OCI-LY1 (cell line): ENCODE measurements at regions not wholly inside any gene's neighbourhood (a gene's known extent, or its start where the extent isn't known, plus 50 kb on each side); places are given as distances from the start of the nearest gene placed in this dataset.
A peak's percentile ranks its signal among the peaks of the same experiment; 100 is the strongest.

Source experiments
- H2AFZ ChIP-seq: fragments of 200-600 bp; sonication (generic), shearing (Covaris generic); 2 replicates; pipeline ENCODE4 v1.6.0; 2014; ENCODE audit warnings: antibody characterized with exemption, mild to moderate bottlenecking, low read length
- H3F3A ChIP-seq: fragments of 200-600 bp; sonication (generic), shearing (Covaris generic); 2 replicates; pipeline ENCODE4 v1.6.0; 2014; ENCODE audit warnings: mild to moderate bottlenecking, antibody characterized with exemption, low read length, moderate library complexity; ENCODE audit not compliant: insufficient read depth
- H3K27ac ChIP-seq: fragments of 200-600 bp; sonication (generic); 2 replicates; pipeline ENCODE4 v1.5.1; 2014; ENCODE audit warnings: low read length, mixed run types, mild to moderate bottlenecking, low read depth; ENCODE audit not compliant: poor library complexity, severe bottlenecking
- H3K27me3 ChIP-seq: fragments of 200-600 bp; sonication (generic); 2 replicates; pipeline ENCODE4 v1.6.0; 2014; ENCODE audit warnings: antibody characterized with exemption, mild to moderate bottlenecking, low read length, moderate library complexity; ENCODE audit not compliant: insufficient read depth
- H3K36me3 ChIP-seq: fragments of 200-600 bp; sonication (generic); 2 replicates; pipeline ENCODE4 v1.6.1; 2014; ENCODE audit warnings: mild to moderate bottlenecking, antibody characterized with exemption, low read length, moderate library complexity, mixed read lengths; ENCODE audit not compliant: insufficient read depth
- H3K4me1 ChIP-seq: fragments of 200-600 bp; sonication (generic); 2 replicates; pipeline ENCODE4 v1.5.1; 2014; ENCODE audit warnings: mild to moderate bottlenecking, low read length, moderate library complexity; ENCODE audit not compliant: insufficient read depth, severe bottlenecking
- H3K4me2 ChIP-seq: fragments of 200-600 bp; sonication (generic), shearing (Covaris generic); 2 replicates; pipeline ENCODE4 v1.6.1; 2014; ENCODE audit warnings: low read length
- H3K4me3 ChIP-seq: fragments of 200-600 bp; sonication (generic); 2 replicates; pipeline ENCODE4 v1.5.1; 2014; ENCODE audit warnings: low read length, low read depth, mild to moderate bottlenecking, mixed read lengths; ENCODE audit not compliant: poor library complexity, severe bottlenecking
- H3K79me2 ChIP-seq: fragments of 200-600 bp; shearing (Covaris generic); 2 replicates; pipeline ENCODE4 v1.6.1; 2016; ENCODE audit warnings: mixed run types, low read length, mixed read lengths; ENCODE audit not compliant: insufficient read depth
- H3K9ac ChIP-seq: fragments of 200-600 bp; sonication (generic), shearing (Covaris generic); 2 replicates; pipeline ENCODE4 v1.6.1; 2014; ENCODE audit warnings: mild to moderate bottlenecking, low read length, mixed read lengths
- H3K9me2 ChIP-seq: fragments of 200-600 bp; sonication (generic), shearing (Covaris generic); 2 replicates; pipeline ENCODE4 v1.6.1; 2014; ENCODE audit warnings: low read depth, mild to moderate bottlenecking, low read length, mixed read lengths
- H3K9me3 ChIP-seq: fragments of 200-600 bp; shearing (Covaris generic); 2 replicates; pipeline ENCODE4 v1.6.1; 2014; ENCODE audit warnings: low read length, mixed read lengths
- H4K20me1 ChIP-seq: fragments of 200-600 bp; sonication (generic), shearing (Covaris generic); 2 replicates; pipeline ENCODE4 v1.6.0; 2016; ENCODE audit warnings: mild to moderate bottlenecking, low read length; ENCODE audit not compliant: insufficient read depth
- CTCF ChIP-seq: fragments of 200-600 bp; sonication (generic), shearing (Covaris generic); IDR thresholded peaks from 2 replicates; pipeline ENCODE4 v1.5.1; 2017; ENCODE audit warnings: mild to moderate bottlenecking, antibody characterized with exemption, low read length, moderate library complexity, mixed read lengths
- EZH2 ChIP-seq: fragments of 200-600 bp; sonication (generic), shearing (Covaris generic); IDR thresholded peaks from 2 replicates; pipeline ENCODE4 v1.8.0; 2017; ENCODE audit warnings: borderline replicate concordance, mixed run types, mild to moderate bottlenecking, antibody characterized with exemption, low read length, moderate library complexity, mixed read lengths

GRCh38 chr9:115226152-115226551 lies 108.2 kb upstream of the TNC start:
- H3K9me2 ChIP-seq = no peaks in the 10 kb centered on the region
- no peak overlapping the region for H3K9ac ChIP-seq
- no peaks in the 10 kb centered on the region for H4K20me1 ChIP-seq
- no peak overlapping the region for H2AFZ ChIP-seq
- H3K27ac ChIP-seq = no peak overlapping the region
- no peaks in the 10 kb centered on the region for H3K9me3 ChIP-seq
- H3K4me3 ChIP-seq = no peak overlapping the region
- H3K27me3 ChIP-seq = no peaks in the 10 kb centered on the region
- no peaks in the 10 kb centered on the region for H3K79me2 ChIP-seq
- H3K4me2 ChIP-seq = no peak overlapping the region
- no peaks in the 10 kb centered on the region for H3F3A ChIP-seq
- H3K4me1 ChIP-seq = no peaks in the 10 kb centered on the region
- H3K36me3 ChIP-seq = no peaks in the 10 kb centered on the region
- TF ChIP-seq EZH2 = no peak
- peak; percentile 56 for TF ChIP-seq CTCF

- no peak overlapping the region for H3K4me3 ChIP-seq
- H3K4me2 ChIP-seq = no peak overlapping the region
- no peak overlapping the region for H3K27ac ChIP-seq
- no peak overlapping the region for H2AFZ ChIP-seq
- no peaks in the 10 kb centered on the region for H4K20me1 ChIP-seq
- no peaks in the 10 kb centered on the region for H3K4me1 ChIP-seq
- no peaks in the 10 kb centered on the region for H3K9me3 ChIP-seq
- no peaks in the 10 kb centered on the region for H3K9me2 ChIP-seq
- TF ChIP-seq CTCF (no peak), EZH2 (no peak)
- H3K36me3 ChIP-seq = no peaks in the 10 kb centered on the region
- no peaks in the 10 kb centered on the region for H3K79me2 ChIP-seq
- H3K9ac ChIP-seq = no peak overlapping the region
- H3K27me3 ChIP-seq = no peaks in the 10 kb centered on the region
- H3F3A ChIP-seq = no peaks in the 10 kb centered on the region
Measured at GRCh38 chr9:115229496-115229895, 111.5 kb upstream of the TNC start.

- Histone ChIP-seq H3K36me3 (no peaks in the 10 kb centered on the region), H3K27ac (no peak overlapping the region), H3K4me2 (no peak overlapping the region), H3K9ac (no peak overlapping the region), H2AFZ (no peak overlapping the region), H3K79me2 (no peaks in the 10 kb centered on the region), H3K9me2 (no peaks in the 10 kb centered on the region), H3K4me3 (no peak overlapping the region), H3K27me3 (no peaks in the 10 kb centered on the region), H3F3A (no peaks in the 10 kb centered on the region), H3K9me3 (no peaks in the 10 kb centered on the region), H4K20me1 (no peaks in the 10 kb centered on the region), H3K4me1 (no peaks in the 10 kb centered on the region)
- no peak for TF ChIP-seq CTCF
- TF ChIP-seq EZH2 = no peak
Measured at GRCh38 chr9:115230924-115231515, 113.1 kb upstream of the TNC start.
